Heart right ventricle (tissue), 16 donors: ENCODE measurements at regions not wholly inside any gene's neighbourhood (a gene's known extent, or its start where the extent isn't known, plus 50 kb on each side); places are given as distances from the start of the nearest gene placed in this dataset.

ENCODE experiments used
- ATAC-seq, 8 donors: fragments of 200-7000 bp; cut with Tn5 transposase; one replicate each; pipeline ENCODE4 v1.9.1; 2020; ENCODE audit warnings: mild to moderate bottlenecking in 8 of 8, moderate library complexity in 8 of 8, moderate number of reproducible peaks in 1 of 8
- DNase-seq, 2 donors: peaks; one replicate each; pipeline ENCODE4 v3.0.0-alpha.2; 2020
- H3K27ac ChIP-seq, 10 donors: fragments of 200-600 bp; sonication (generic) in 2 of 10; one replicate each; pipeline versions ENCODE4 v1.5.0 to v1.8.0; 2020 to 2022; ENCODE audit warnings: mild to moderate bottlenecking in 3 of 10
- H3K27me3 ChIP-seq, 7 donors: fragments of 200-600 bp; one replicate each; pipeline ENCODE4 v1.8.0; 2021 to 2022; ENCODE audit warnings: mild to moderate bottlenecking in 2 of 7
- H3K36me3 ChIP-seq, 9 donors: fragments of 200-600 bp; sonication (generic) in 1 of 9; one replicate each; pipeline versions ENCODE4 v1.5.0 to v1.8.0; 2020 to 2022; ENCODE audit warnings: mild to moderate bottlenecking in 2 of 9
- H3K4me1 ChIP-seq, 9 donors: fragments of 200-600 bp; sonication (generic) in 1 of 9; one replicate each; pipeline versions ENCODE4 v1.5.0 to v1.8.0; 2020 to 2022; ENCODE audit warnings: mild to moderate bottlenecking in 4 of 9
- H3K4me3 ChIP-seq, 10 donors: fragments of 200-600 bp; sonication (generic) in 2 of 10; one replicate each; pipeline versions ENCODE4 v1.5.0 to v1.8.0; 2020 to 2022; ENCODE audit warnings: mild to moderate bottlenecking in 7 of 10, moderate library complexity in 2 of 10
- H3K9me3 ChIP-seq, 11 donors: fragments of 200-600 bp in 10 of 11; sonication (generic) in 2 of 11; one replicate each; pipeline versions ENCODE4 v1.5.0 to v1.8.0; 2013 to 2022; ENCODE audit warnings: mild to moderate bottlenecking in 2 of 11, control low read depth in 1 of 11, moderate library complexity in 1 of 11
- whole genome bisulfite sequencing, 2 donors: extraction: QIAGEN DNeasy Blood & Tissue Kit; methylation state at CpG; one replicate each; pipeline ENCODE4 v1.1.7; 2013; ENCODE audit warnings: inconsistent platforms in 1 of 2; 5-methylcytosine and 5-hydroxymethylcytosine counted together
- intact Hi-C, 10 donors: fragments of 100-400 bp; cut with DNase I; formaldehyde crosslinking; loops; one replicate each; pipeline versions ENCODE4 v1.11.1 to v1.14.2; 2022
- TF ChIP-seq, protein P1 (sequence below), 9 donors: fragments of 200-600 bp; sonication (generic) in 2 of 9; IDR thresholded peaks; one replicate each; pipeline versions ENCODE4 v1.5.0 to v1.8.0; 2021 to 2022; ENCODE audit warnings: antibody characterized with exemption in 9 of 9, mild to moderate bottlenecking in 5 of 9, moderate library complexity in 1 of 9
- donor health status: Arrhythmogenic right ventricular cardiomyopathy.
- donor health status: ischemic (EF 13 %, LVEDD 7.1; RV severe dilation, severe dysfunction).
- donor health status: healthy with polysubstance abuse.
- donor health status: DM: no; HTN: yes; CAD: no.
- donor health status: DM: no; HTN: no; CAD: no.
- donor health status: ischemic (EF 25% LVEDD 6.9; RV normal size, moderate dysfunction).
- donor health status: ischemic (EF 25% LVEDD 5.7; RV mildly dilated, moderate dysfunction).
- donor health status: healthy.
- donor health status: DM: yes; HTN: yes; CAD: no.
- donor health status: Ischemic cardiomyopathy.
- donor health status: ischemic (EF 35%, LVEDD 5.7; RV mildly dilated, moderate dysfunction).
- donor health status: nonischemic (EF 11% LVEDD 7.7; RV severe dilation, severe dysfunction).
- donor health status: DM: yes; HTN: yes; CAD: no.
- donor health status: PGD.
- donor health status: ischemic (EF 29% LVEDD 5.4; RV normal size, mild dysfunction).
- donor health status: nonischemic (EF 23%, LVEDD 6.1; RV moderate dilation, normal function).

DNA sequence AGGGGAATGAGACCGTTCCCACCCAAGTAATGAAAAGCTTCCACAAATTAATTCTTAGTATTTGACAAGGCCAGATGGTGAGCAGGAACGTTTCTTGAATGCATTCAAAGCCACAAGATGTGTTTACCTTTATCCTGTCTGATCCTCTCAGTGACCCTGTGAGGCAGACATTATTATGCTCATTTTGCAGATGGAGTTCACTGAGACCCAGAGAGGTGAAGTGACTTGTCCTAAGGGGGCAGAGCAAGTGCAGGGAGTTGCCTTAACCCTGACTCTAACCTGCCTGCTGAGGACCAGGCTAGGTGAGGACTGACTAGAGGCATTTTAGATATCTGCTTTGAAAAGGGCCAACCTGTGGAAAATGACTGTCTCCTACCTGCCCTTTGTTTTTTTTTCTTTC lies 156.7 kb downstream of the HAPSTR1 start:
- intact Hi-C loops = no loop called here
- 45 to 52% methylated on average over 2 of the region's 2 CpGs for WGBS, 2 donors
- Histone ChIP-seq H3K36me3 (no peaks in the 10 kb centered on the region), H3K27ac (no peak overlapping the region), H3K4me3 (no peak overlapping the region), H3K9me3 (no peaks in the 10 kb centered on the region), H3K27me3 (peaks cover 0 to 2% (median 0%) of the 10 kb centered on the region in 7 donors), H3K4me1 (no peaks in the 10 kb centered on the region)
- no peak for DNase-seq
- TF ChIP-seq, protein P1, sequence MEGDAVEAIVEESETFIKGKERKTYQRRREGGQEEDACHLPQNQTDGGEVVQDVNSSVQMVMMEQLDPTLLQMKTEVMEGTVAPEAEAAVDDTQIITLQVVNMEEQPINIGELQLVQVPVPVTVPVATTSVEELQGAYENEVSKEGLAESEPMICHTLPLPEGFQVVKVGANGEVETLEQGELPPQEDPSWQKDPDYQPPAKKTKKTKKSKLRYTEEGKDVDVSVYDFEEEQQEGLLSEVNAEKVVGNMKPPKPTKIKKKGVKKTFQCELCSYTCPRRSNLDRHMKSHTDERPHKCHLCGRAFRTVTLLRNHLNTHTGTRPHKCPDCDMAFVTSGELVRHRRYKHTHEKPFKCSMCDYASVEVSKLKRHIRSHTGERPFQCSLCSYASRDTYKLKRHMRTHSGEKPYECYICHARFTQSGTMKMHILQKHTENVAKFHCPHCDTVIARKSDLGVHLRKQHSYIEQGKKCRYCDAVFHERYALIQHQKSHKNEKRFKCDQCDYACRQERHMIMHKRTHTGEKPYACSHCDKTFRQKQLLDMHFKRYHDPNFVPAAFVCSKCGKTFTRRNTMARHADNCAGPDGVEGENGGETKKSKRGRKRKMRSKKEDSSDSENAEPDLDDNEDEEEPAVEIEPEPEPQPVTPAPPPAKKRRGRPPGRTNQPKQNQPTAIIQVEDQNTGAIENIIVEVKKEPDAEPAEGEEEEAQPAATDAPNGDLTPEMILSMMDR (IDR thresholded peaks at IDR 0.05) = no peak
- no peak for ATAC-seq

DNA sequence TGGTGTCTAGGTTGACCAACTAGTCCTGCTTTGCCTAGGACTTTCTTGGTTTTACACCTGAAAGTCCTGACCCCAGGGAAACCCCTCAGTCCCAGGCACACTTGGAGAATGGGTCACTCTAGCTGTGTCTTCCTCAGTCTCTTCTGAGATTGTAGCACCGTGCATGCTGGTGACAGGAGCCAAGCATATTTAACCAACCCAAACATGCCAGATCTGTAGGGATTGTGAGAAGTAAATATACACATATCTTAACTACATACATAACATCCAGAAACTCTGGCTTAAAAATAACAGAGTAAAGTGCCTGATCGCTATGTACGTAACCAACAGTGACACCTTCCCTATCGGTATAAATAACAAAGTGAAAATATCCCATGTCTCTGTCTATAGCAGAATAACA lies 158.1 kb downstream of the HAPSTR1 start:
- intact Hi-C loops = no loop called here
- WGBS, 2 donors = 83 to 90% methylated on average over 4 of the region's 4 CpGs
- H3K4me1 ChIP-seq = no peaks in the 10 kb centered on the region
- ATAC-seq = no peak
- no peak for DNase-seq
- TF ChIP-seq, protein P1 (IDR thresholded peaks at IDR 0.05) = no peak
- peaks cover 0 to 12% (median 0%) of the 10 kb centered on the region in 7 donors for H3K27me3 ChIP-seq
- H3K9me3 ChIP-seq = no peaks in the 10 kb centered on the region
- no peaks in the 10 kb centered on the region for H3K36me3 ChIP-seq
- H3K4me3 ChIP-seq = no peak overlapping the region
- no peak overlapping the region for H3K27ac ChIP-seq

DNA sequence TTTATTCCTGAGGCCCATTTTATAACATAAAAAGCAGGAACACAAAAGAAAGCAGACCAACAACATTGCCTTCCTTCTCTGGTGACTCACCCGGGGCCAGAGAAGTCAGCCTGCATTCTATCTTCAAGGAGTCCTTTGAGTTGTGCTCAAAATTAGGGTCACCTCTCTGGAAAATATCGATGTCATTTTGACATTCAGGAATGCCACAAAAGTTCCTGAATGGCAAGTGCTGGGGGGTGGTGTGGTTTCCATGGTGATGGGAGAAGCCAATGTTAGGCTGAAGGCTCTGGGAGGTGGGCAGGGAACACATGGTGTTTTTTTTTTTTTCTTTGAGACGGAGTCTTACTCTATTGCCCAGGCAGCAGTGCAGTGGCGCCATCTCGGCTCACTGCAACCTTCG lies 159.6 kb downstream of the HAPSTR1 start:
- Histone ChIP-seq H3K4me3 (no peak overlapping the region), H3K36me3 (no peaks in the 10 kb centered on the region), H3K4me1 (no peaks in the 10 kb centered on the region), H3K27me3 (peaks cover 0 to 16% (median 0%) of the 10 kb centered on the region in 7 donors), H3K9me3 (no peaks in the 10 kb centered on the region), H3K27ac (no peak overlapping the region)
- DNase-seq = no peak
- 80% methylated on average over 6 of the region's 6 CpGs for WGBS, 2 donors
- intact Hi-C loops = loop anchor here in 4 of 10 donors (10.0 kb wide), 2 partner anchors 934 to 1254 kb away; partner anchors contain the start of gene GRIN2A (in 3 of the 4)
- no peak for ATAC-seq
- TF ChIP-seq, protein P1 (IDR thresholded peaks at IDR 0.05) = no peak

DNA sequence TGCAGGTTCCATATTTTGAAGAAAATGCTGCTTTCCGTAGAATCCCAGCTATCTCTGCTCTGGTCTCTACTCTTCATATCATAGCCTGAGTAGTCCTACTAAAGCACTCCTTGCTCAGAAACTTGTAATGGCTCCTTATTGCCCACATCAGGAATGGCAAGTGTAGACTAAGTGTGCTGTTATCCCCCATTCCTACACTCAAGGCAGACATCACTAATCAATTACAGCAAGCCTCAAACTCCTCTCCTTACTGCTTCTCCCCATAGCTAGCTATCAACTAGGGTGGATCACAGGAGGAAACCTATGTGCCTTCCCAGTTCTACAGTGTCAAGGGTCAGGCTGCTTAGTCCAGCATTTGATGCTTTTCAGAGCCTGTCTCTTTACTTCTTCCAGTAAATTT lies 163.4 kb downstream of the HAPSTR1 start:
- intact Hi-C loops = loop anchor here in 7 of 10 donors (5.0 to 10.0 kb wide), 3 partner anchors 927 to 1250 kb away; partner anchors contain the start of gene GRIN2A (in 7 of the 7)

More for the DNA sequence above, 163.4 kb downstream of the HAPSTR1 start:
- TF ChIP-seq, protein P1 (IDR thresholded peaks at IDR 0.05) = no peak
- H3K27ac ChIP-seq = no peak overlapping the region
- no peak overlapping the region for H3K4me3 ChIP-seq
- no peaks in the 10 kb centered on the region for H3K4me1 ChIP-seq
- DNase-seq = no peak
- no peak for ATAC-seq
- H3K36me3 ChIP-seq = no peaks in the 10 kb centered on the region
- no peaks in the 10 kb centered on the region for H3K9me3 ChIP-seq
- 100% methylated on average over 1 of the region's 1 CpG for WGBS, 2 donors
- peaks cover 0 to 24% (median 0%) of the 10 kb centered on the region in 7 donors for H3K27me3 ChIP-seq
